Activated naive CD8-positive, alpha-beta T cell treated with anti-CD3 and anti-CD28 coated beads for 36 hours (primary cell): ENCODE measurements at regions not wholly inside any gene's neighbourhood (a gene's known extent, or its start where the extent isn't known, plus 50 kb on each side); places are given as distances from the start of the nearest gene placed in this dataset.

ENCODE experiments used
- DNase-seq: peaks from one replicate; pipeline ENCODE4 v3.0.0; 2021
- H3K27ac Mint-ChIP-seq: one replicate; pipeline ENCODE4 v1.8.0; 2022; ENCODE audit warnings: mild to moderate bottlenecking, moderate library complexity, mixed read lengths
- H3K27me3 Mint-ChIP-seq: one replicate; pipeline ENCODE4 v1.8.0; 2022; ENCODE audit warnings: mild to moderate bottlenecking, mixed read lengths
- H3K36me3 Mint-ChIP-seq: one replicate; pipeline ENCODE4 v1.8.0; 2021; ENCODE audit warnings: mild to moderate bottlenecking, mixed read lengths
- H3K4me1 Mint-ChIP-seq: one replicate; pipeline ENCODE4 v1.8.0; 2021; ENCODE audit warnings: mixed read lengths
- H3K4me3 Mint-ChIP-seq: one replicate; pipeline ENCODE4 v1.8.0; 2022; ENCODE audit warnings: mild to moderate bottlenecking, moderate library complexity, mixed read lengths
- H3K9me3 Mint-ChIP-seq: one replicate; pipeline ENCODE4 v1.8.0; 2022; ENCODE audit warnings: mixed read lengths

DNA sequence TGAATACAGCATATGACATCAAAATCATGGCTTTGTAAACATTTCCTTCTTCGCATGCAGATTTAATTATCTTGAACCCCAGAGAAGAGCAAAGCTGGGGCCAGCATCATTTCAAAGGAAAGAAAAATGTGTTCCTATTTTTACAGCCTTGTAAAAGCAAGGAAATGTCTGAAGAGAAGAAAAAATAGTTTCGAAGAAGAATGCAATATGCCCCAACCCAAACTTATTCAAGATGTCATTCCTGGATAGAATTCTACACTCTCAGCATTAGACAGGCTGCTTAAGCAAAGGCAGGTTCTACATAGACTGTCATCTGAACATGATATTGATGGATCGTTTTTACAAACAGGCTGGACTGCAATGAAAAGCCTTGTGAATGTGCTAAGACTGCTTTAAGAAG lies 900.8 kb downstream of the TTLL7 start:
- Mint-ChIP-seq H3K27me3 (no peaks in the 10 kb centered on the region), H3K9me3 (peaks cover 1% of the 10 kb centered on the region), H3K36me3 (no peaks in the 10 kb centered on the region), H3K27ac (no peak overlapping the region), H3K4me3 (no peak overlapping the region), H3K4me1 (no peaks in the 10 kb centered on the region)
- DNase-seq, result no peak

DNA sequence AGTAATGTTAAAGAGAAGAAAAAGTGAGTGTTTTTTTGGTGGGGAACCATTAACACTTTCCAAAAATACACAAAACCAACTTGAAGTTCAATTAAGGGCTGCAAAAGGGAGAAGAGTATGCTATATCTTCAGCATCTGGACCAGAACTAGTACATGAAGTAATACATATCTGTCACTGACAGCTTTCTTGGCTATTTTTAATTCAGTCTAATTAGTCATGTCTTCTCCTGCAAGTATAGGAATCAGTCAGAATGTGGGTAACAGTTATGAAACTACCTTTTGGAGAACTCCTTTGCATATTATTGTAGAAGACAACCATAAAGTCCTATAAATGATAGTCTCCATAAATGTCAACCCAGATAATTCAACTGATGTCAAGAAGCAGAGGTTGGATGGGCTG lies 901.2 kb downstream of the TTLL7 start:
- Mint-ChIP-seq H3K4me3 (no peak overlapping the region), H3K27ac (no peak overlapping the region), H3K4me1 (no peaks in the 10 kb centered on the region), H3K36me3 (no peaks in the 10 kb centered on the region), H3K9me3 (peaks cover 1% of the 10 kb centered on the region), H3K27me3 (no peaks in the 10 kb centered on the region)
- DNase-seq, result no peak

DNA sequence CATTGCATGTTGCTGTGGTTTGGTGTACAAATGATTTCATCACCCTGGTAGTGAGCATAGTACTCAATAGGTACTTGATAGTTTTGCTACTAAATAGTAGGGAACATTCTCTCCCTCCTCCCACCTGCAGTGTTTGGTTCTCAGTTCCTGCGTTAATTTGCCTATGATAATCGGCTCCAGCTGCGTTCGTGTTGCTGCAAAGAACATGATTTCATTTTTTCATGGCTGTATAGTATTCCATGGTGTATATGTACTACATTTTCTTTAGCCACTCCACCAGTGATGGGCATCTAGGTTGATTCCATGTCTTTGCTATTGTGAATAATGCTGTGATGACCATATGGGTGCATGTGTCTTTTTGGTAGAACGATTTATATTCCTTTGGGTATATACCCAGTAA lies 903.4 kb downstream of the TTLL7 start:
- Mint-ChIP-seq H3K4me3 (no peak overlapping the region), H3K9me3 (peaks cover 1% of the 10 kb centered on the region), H3K27ac (no peak overlapping the region), H3K27me3 (no peaks in the 10 kb centered on the region), H3K36me3 (no peaks in the 10 kb centered on the region), H3K4me1 (no peaks in the 10 kb centered on the region)
- DNase-seq, result no peak

DNA sequence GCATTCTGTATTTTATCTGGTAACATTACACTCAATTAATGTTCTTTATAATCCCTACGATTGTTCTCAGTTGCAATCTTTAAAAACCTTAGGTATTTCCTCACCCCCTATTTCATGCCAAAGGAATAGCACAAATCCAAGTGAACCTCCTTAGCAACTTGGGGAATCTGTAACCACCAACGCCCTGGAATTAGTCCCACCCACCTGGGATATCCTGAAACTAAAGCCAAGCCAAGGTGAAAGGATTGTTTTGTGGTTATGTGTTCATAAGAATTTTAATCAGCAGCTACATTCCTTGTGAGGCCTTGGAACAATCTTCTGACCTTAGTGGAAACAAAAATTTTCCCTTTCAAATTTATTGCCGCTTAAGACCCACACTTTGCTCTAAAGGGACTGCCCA lies 908.7 kb downstream of the TTLL7 start:
- no peaks in the 10 kb centered on the region for H3K4me1 Mint-ChIP-seq
- no peak overlapping the region for H3K4me3 Mint-ChIP-seq
- H3K27me3 Mint-ChIP-seq, result no peaks in the 10 kb centered on the region
- H3K36me3 Mint-ChIP-seq, result no peaks in the 10 kb centered on the region
- DNase-seq, result no peak
- H3K27ac Mint-ChIP-seq, result no peak overlapping the region
- H3K9me3 Mint-ChIP-seq, result peaks cover under 1% of the 10 kb centered on the region

DNA sequence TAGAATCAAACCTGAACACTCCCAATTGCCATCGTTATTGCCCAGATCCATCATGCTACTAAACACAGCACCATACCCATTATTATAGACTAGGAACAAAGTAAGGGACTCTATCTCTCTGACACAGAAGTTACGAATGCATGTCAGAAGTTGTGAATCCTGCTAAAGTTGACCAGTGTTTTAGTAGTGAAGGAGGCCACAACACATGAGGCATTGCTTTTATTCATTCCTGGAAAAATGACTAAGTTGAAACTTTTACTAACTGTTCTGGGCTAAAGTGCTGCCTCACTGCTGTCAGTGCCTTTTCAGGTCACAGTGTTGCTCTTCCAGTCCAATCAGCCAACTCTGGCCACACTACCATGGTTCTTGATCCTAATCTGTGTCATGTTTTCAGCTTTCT lies 911.1 kb downstream of the TTLL7 start:
- Mint-ChIP-seq H3K9me3 (no peaks in the 10 kb centered on the region), H3K36me3 (no peaks in the 10 kb centered on the region), H3K4me3 (no peak overlapping the region), H3K27me3 (no peaks in the 10 kb centered on the region), H3K4me1 (no peaks in the 10 kb centered on the region), H3K27ac (no peak overlapping the region)
- DNase-seq, result no peak

DNA sequence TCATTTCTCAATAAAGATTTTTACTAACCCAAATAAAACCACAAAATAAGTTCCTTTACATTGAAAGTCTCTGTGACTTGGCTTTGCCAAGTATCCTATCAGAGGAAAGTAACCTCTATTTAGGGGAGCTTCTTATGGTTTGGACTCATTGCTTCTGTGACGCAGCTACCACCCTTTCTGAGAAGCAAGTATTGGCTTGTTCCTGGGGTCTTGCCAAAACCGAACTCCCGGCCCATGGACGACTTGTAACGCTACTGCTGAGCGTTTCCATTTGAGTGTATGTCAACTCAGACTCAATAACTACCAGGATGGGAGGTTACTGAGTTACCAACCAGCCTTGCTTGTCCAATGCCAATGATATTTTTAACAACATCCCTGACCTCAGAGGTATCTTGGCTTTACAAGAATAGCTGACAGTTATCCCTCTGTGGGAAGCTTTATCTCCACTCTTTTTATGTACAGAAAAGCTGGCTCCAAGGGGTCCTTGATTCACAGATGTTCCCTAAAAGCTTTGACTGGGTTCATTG lies 911.9 kb downstream of the TTLL7 start:
- Mint-ChIP-seq H3K36me3 (no peaks in the 10 kb centered on the region), H3K27ac (no peak overlapping the region), H3K4me1 (no peaks in the 10 kb centered on the region), H3K27me3 (no peaks in the 10 kb centered on the region), H3K4me3 (no peak overlapping the region), H3K9me3 (no peaks in the 10 kb centered on the region)
- no peak for DNase-seq

DNA sequence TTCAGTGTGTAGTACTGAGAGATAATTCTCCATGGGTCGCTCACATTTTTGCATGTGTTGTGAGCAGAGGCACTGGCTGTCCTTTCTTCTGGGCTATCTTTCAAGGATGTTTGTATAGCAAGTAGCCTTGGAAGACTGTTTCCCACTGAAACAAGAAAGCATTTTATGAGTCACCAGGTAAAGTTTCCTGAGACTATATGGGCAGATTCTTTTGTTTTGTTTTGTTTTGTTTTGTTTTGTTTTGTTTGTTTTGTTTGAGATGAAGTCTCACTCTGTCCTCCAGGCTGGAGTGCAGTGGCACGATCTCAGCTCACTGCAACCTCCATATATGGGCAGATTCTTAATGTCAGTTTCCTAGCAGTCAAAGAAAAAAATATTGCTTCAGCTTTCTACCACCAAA lies 912.6 kb downstream of the TTLL7 start:
- no peak for DNase-seq
- no peaks in the 10 kb centered on the region for H3K4me1 Mint-ChIP-seq
- H3K27ac Mint-ChIP-seq, result no peak overlapping the region
- no peaks in the 10 kb centered on the region for H3K9me3 Mint-ChIP-seq
- H3K4me3 Mint-ChIP-seq, result no peak overlapping the region
- no peaks in the 10 kb centered on the region for H3K36me3 Mint-ChIP-seq
- H3K27me3 Mint-ChIP-seq, result no peaks in the 10 kb centered on the region

DNA sequence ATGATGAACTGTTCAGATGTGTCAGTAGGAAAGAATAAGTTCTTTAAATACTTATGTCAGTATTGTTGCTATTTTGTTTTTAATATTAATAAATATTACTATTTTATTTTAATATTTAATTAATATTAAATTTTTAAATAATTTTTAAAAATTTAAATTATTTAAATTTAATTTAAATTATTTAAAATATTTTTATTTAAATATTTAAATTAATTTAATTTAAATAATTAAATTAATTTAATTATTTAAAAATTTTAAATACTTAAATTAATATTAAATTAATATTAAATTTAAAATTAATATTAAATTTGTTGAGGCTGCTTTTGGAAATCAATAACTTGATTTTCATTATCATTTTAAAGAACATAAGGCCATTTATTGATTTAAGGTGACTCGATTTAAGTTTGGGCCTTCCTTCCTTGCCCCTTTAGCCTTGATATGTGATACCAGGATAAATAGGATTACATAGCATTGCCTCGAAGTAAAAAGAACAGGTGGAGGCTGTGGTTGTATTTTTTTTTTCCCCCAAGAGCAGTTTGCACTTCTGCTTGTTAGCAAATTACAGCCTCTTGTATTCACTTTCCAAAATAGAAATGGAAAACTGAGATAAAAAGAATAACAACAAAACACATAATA lies 915.2 kb downstream of the TTLL7 start:
- Mint-ChIP-seq H3K9me3 (peaks cover 2% of the 10 kb centered on the region), H3K27me3 (no peaks in the 10 kb centered on the region), H3K4me1 (no peaks in the 10 kb centered on the region), H3K4me3 (no peak overlapping the region), H3K27ac (no peak overlapping the region), H3K36me3 (no peaks in the 10 kb centered on the region)
- no peak for DNase-seq

DNA sequence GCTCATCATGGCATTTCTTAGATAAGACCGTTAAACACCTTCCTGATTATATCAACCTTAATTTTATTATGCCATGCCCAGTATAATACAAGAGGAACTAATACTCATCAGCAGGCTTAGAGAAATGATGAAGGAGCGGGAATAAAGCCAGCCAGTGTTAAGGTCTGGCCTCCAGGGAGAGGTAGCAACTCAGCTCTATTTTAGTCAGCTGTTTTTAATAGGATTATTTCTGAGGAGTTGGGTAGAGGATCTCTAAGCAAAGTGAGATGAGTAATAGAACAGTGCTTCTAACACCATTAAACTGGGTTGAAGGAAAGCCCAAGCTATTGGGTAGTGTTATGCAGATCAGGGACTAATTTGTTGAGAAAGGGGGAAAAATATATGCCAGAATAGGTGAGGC lies 921.5 kb downstream of the TTLL7 start:
- Mint-ChIP-seq H3K9me3 (peaks cover 2% of the 10 kb centered on the region), H3K36me3 (no peaks in the 10 kb centered on the region)

DNA sequence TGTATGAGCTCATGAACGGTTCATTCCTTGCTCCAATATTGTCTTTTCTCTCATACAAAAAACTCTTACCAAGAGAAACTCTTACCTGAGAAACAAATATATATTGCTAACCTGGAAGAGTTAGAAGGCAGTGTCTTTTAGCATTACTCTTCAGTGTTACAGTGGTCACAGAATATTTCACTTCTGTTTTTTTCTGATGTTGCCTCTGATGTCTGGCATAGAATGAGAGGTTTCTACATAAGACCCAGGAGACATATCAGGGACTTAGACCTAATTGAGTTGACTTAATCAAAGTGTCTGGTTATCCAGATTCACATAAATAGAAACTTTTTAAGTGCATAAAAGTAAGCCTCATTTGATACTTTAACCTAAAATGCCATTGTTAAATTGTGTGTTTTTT lies 923.8 kb downstream of the TTLL7 start:
- Mint-ChIP-seq H3K4me3 (no peak overlapping the region), H3K4me1 (no peaks in the 10 kb centered on the region), H3K9me3 (peaks cover 2% of the 10 kb centered on the region), H3K27ac (no peak overlapping the region), H3K36me3 (no peaks in the 10 kb centered on the region), H3K27me3 (no peaks in the 10 kb centered on the region)
- no peak for DNase-seq

More for the DNA sequence above, 921.5 kb downstream of the TTLL7 start:
- Mint-ChIP-seq H3K27me3 (no peaks in the 10 kb centered on the region), H3K27ac (no peak overlapping the region), H3K4me3 (no peak overlapping the region), H3K4me1 (no peaks in the 10 kb centered on the region)
- DNase-seq, result no peak

DNA sequence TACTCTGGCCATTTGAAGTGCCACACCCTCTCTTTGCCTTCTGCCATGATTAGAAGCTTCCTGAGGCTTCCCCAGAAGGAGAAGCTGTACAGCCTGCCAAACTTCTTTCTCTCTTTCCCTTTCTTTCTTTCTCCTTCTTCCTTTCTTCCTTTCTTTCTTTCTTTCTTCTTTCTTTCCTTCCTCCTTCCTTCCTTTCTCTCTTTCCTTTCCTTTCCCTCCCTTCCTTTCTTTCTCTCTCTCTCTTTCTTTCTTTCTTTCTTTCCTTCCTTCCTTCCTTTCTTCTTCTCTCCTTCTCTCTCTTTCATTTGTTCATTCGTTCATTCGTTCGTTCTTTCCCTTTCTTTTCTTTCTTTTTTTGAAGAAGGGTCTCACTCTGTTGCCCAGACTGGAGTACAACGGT lies 931.0 kb downstream of the TTLL7 start:
- DNase-seq, result no peak
- Mint-ChIP-seq H3K9me3 (no peaks in the 10 kb centered on the region), H3K4me3 (no peak overlapping the region), H3K27me3 (no peaks in the 10 kb centered on the region), H3K36me3 (no peaks in the 10 kb centered on the region), H3K4me1 (peaks cover 4% of the 10 kb centered on the region), H3K27ac (no peak overlapping the region)

DNA sequence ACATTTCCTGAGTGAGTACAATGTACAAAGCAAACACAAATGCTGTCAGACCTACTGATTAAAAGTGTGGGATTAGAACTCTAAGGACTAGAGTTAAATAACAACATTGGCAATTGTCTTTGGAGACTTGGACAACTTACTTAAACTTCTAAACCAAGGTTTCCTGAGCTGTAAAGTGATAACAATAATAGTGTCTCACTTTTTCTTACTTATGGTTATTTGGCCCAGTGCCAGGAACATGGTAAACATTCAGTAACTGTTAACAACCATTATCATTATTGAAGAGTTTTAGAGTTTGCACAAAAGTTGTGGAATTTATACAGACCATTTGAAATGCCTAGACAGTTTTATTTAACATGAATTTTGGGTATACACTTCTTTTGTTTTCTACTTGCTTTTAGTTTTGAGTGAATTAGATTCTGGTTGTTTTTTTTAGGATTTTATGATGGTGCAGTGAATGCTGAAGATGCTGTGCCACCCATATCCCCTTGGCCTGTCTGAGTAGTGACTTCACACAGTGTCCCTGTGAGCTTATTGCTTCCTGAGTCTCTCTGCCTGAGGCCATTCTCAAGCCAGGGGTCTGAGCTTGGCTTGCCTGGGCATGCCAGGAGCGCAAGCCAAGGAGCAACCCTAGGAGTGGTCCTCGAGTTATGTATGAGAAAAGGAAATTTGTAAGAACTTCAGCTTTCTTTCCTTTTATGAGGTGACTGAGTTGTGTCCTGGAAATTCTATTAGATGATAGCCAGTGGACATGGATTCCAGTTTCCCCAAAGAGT lies 932.8 kb downstream of the TTLL7 start:
- Mint-ChIP-seq H3K27ac (no peak overlapping the region), H3K27me3 (no peaks in the 10 kb centered on the region), H3K4me1 (peaks cover 4% of the 10 kb centered on the region), H3K4me3 (no peak overlapping the region), H3K36me3 (no peaks in the 10 kb centered on the region), H3K9me3 (no peaks in the 10 kb centered on the region)
- no peak for DNase-seq

DNA sequence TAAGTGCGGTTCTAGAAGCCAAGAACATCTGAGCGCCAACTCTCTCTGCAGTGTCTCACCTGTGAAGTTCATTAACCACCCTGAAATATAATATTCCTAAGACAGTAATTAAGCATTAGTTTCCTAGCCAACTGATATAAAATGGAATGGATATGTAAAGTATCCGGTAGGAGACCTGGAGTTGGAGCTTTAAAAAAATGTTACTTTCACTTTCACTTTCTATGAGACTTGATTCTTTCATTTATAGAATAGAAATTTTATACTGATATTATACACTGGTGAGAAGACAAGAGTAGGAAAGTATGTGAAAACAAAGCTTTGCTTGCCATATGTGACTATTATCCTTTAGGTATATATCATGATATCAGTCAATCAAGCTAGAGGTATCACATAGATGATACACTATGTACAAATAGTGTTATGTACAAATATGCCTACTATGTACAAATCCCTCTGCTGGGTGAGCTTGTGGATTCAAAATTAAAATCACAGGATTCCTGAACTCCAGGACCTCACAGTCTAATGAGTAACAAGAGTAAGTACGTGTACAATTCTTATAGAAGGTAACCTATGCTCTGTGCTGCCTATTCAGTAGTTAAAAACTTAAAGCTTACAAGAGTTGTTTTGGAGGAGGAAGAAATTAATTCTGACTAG lies 934.2 kb downstream of the TTLL7 start:
- Mint-ChIP-seq H3K36me3 (no peaks in the 10 kb centered on the region), H3K4me3 (no peak overlapping the region), H3K4me1 (peaks cover 4% of the 10 kb centered on the region), H3K27me3 (no peaks in the 10 kb centered on the region), H3K9me3 (no peaks in the 10 kb centered on the region), H3K27ac (no peak overlapping the region)
- DNase-seq, result no peak

DNA sequence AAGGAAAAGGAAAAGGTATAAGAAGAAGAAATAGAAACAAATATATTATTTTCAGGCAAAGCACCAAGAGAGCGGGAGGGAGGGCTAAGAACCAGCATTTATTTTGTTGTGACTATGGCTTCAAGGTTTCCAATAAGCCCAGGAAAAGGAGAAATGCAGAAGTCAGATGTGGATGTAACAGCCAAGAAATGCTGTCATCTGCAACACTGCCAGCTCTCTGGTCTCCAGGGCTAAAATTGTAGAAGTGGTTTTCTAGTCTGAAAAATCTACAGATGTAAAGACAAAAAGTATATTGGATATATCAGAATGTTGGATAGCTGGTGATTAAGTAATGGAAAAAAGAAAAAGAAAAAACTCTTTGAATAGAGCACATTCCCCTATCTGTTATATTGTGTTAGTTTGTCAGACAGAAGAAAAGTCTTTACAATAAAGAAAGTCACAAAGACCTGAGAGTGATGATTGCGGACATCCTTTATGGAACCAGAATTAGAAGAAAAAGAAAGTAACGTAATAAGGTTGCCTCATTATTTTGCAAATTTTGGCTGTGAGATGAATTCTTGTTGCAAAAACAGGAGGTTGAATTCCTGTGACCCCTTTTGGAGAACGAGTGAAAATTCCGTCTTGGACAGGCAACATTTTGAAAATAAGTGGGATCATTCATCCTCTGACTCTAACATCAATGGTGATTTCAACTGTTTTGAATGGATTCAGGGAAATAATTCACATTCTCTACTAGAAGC lies 938.1 kb downstream of the TTLL7 start:
- H3K4me1 Mint-ChIP-seq, result peaks cover 4% of the 10 kb centered on the region
- no peaks in the 10 kb centered on the region for H3K27me3 Mint-ChIP-seq
- H3K27ac Mint-ChIP-seq, result no peak overlapping the region
- H3K9me3 Mint-ChIP-seq, result no peaks in the 10 kb centered on the region
- no peaks in the 10 kb centered on the region for H3K36me3 Mint-ChIP-seq
- no peak for DNase-seq
- H3K4me3 Mint-ChIP-seq, result no peak overlapping the region

DNA sequence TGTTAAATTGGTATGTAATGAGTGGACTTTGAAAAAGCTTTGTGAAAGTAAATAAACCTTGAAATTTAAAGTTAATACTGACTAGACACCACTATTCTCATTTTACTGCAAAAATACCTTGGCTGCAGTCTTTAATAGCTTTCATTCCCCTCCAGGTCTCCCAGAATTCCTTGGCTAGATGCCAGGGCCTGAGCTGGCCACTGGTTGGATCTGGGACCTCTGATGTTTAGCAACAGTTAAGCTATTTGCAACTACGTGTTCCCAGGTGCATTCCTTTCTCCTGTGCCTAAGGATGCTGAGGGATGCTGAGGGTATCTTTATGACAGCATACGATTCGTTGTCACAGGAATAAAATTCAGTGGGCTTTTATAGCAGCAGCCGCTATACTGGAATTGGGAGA lies 938.7 kb downstream of the TTLL7 start:
- Mint-ChIP-seq H3K4me1 (peaks cover 4% of the 10 kb centered on the region), H3K27ac (no peak overlapping the region)

More for the DNA sequence above, 938.7 kb downstream of the TTLL7 start:
- Mint-ChIP-seq H3K9me3 (no peaks in the 10 kb centered on the region), H3K36me3 (no peaks in the 10 kb centered on the region), H3K27me3 (no peaks in the 10 kb centered on the region), H3K4me3 (no peak overlapping the region)
- no peak for DNase-seq
